ENCODE measurements at regions not wholly inside any gene's neighbourhood (a gene's known extent, or its start where the extent isn't known, plus 50 kb on each side); places are given as distances from the start of the nearest gene placed in this dataset.

- no peak for TF ChIP-seq EP300 (IDR thresholded peaks at IDR 0.05)
- TF ChIP-seq, protein P1, sequence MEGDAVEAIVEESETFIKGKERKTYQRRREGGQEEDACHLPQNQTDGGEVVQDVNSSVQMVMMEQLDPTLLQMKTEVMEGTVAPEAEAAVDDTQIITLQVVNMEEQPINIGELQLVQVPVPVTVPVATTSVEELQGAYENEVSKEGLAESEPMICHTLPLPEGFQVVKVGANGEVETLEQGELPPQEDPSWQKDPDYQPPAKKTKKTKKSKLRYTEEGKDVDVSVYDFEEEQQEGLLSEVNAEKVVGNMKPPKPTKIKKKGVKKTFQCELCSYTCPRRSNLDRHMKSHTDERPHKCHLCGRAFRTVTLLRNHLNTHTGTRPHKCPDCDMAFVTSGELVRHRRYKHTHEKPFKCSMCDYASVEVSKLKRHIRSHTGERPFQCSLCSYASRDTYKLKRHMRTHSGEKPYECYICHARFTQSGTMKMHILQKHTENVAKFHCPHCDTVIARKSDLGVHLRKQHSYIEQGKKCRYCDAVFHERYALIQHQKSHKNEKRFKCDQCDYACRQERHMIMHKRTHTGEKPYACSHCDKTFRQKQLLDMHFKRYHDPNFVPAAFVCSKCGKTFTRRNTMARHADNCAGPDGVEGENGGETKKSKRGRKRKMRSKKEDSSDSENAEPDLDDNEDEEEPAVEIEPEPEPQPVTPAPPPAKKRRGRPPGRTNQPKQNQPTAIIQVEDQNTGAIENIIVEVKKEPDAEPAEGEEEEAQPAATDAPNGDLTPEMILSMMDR (IDR thresholded peaks at IDR 0.05), result no peak
- TF ChIP-seq POLR2A (IDR thresholded peaks at IDR 0.05), result no peak
Measured at GRCh38 chr14:44286201-44286600, 220.9 kb downstream of the FSCB start.
